ENCODE measurements at regions not wholly inside any gene's neighbourhood (a gene's known extent, or its start where the extent isn't known, plus 50 kb on each side); places are given as distances from the start of the nearest gene placed in this dataset.

DNA sequence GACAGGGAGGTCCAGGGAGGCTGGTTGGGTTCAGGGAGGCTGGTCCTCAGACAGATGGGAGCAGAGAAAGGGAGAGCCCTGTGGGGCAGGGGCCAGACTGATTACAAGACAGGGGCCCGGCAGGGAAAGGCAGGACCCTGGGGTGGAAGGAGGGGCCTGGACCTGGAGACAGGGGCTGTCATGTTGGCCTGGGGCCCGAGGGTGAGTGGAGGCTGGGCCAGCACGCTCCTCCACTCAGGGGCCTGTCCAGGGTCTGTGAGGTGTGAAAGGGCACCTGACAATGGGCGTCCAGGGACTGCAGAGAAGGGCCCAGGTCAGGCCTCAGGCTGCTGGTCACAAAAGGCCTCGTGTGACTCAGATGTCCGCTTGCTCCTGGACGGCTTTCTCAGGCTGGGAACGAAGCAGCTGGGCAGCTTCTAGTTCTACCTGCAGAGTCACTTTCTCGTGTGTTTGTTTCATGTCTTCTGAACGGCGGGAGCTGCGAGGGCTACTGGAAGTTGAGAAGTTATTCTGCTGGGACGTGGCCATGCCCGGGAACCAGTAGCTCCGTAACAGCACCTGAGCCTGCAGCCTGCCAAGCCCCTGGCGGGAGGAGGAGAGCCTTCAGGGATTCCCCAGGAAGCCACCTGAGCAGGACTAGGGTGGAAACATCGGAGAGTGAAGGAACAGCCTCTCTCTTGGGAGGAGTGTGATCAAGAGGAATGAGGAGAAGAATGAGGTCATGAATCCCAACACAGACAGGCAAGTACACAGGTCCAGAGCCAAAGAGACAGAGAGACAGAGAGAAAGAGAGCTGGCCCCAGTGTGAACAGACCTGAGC lies 65.8 kb downstream of the KLF6 start:
- TF ChIP-seq POLR2AphosphoS5 (IDR thresholded peaks at IDR 0.05; ENCODE audit: low read depth) (no peak), GABPA (IDR thresholded peaks at IDR 0.05; ENCODE audit: low read depth) (no peak)
- TF ChIP-seq, protein P1, sequence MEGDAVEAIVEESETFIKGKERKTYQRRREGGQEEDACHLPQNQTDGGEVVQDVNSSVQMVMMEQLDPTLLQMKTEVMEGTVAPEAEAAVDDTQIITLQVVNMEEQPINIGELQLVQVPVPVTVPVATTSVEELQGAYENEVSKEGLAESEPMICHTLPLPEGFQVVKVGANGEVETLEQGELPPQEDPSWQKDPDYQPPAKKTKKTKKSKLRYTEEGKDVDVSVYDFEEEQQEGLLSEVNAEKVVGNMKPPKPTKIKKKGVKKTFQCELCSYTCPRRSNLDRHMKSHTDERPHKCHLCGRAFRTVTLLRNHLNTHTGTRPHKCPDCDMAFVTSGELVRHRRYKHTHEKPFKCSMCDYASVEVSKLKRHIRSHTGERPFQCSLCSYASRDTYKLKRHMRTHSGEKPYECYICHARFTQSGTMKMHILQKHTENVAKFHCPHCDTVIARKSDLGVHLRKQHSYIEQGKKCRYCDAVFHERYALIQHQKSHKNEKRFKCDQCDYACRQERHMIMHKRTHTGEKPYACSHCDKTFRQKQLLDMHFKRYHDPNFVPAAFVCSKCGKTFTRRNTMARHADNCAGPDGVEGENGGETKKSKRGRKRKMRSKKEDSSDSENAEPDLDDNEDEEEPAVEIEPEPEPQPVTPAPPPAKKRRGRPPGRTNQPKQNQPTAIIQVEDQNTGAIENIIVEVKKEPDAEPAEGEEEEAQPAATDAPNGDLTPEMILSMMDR (IDR thresholded peaks at IDR 0.05; ENCODE audit: insufficient read depth, low read length), result no peak
